IPS DF 19.7 (cell line): ENCODE measurements at regions not wholly inside any gene's neighbourhood (a gene's known extent, or its start where the extent isn't known, plus 50 kb on each side); places are given as distances from the start of the nearest gene placed in this dataset.
"Not testable (repeated sequence)": the region's sequence is repeated elsewhere in the genome, so short reads cannot be mapped to it uniquely, and the experiment has no call there.

ENCODE experiments used
- DNase-seq: peaks from one replicate; pipeline ENCODE4 v3.0.0-alpha.2; 2013; ENCODE audit warnings: low read depth, low spot score

DNA sequence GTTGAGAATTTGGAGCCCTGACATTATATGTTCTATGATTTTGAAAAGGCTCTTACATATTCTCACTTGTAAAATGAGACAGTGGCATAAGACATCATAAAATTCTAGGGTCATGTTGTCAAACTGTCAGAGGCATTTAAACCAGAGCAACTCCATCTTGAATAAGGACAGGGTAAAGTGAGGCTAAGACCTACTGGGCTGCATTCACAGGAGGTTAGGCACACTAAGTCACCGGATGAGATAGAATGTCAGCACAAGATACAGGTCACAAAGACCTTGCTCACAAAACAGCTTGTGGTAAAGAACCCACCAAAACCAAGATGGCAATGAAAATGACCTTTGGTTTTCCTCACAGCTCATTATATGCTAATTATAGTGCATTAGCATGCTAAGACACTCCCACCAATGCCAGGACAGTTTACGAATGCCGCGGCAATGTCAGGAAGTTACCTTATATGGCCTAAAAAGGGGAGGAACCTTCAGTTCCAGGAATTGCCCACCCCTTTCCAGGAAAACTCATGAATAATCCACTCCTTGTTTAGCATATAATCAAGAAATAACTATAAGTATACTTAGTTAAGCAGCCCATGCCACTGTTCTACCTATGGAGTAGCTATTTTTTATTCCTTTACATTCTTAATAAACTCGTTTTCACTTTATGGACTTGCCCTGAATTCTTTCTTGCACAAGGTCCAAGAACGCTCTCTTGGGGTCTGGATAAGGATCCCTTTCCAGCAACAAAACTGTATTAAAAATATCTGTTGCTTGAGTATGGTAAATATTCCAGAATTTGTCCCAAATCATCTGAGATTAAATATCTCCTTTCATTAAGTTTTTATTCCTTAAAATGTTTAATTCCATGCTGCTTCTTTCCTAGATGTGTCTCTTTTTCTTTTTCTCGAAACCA, 406.4 kb downstream of the METTL4 start:
- DNase-seq: no peak

DNA sequence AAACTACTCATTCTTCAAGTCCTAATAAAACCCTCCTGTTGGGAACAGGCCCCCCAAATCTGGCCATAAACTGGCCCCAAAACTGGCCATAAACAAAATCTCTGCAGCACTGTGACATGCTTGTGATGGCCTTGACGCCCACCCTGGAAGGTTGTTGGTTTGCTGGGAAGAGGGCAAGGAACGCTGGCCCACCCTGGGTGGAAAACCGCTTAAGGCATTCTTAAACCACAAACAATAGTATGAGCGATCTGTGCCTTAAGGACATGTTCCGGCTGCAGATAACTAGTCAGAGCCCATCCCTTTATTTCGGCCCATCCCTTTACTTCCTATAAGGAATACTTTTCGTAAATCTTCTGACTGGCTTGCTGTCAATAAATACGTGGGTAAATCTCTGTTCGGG, 404.4 kb downstream of the METTL4 start:
- DNase-seq: not testable (repeated sequence)

DNA sequence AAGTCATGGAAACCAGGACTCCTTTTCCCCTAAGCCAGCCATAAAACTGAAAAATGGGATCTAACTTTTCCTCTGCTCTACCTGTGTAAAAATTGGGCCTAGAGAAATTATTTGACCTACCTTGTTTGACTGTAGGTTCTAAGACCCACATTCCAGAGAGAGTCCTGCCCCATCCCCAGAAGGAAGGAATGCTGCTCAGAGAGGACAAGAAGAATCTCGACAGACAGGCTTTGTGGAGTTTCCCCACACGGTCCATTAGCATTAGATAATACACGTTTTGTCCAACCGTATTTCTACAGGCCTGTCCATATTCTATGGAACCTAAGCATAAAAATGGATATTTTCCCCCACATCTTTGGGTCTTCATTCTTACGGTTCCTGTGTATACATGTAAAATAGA, 403.3 kb downstream of the METTL4 start:
- DNase-seq: no peak

DNA sequence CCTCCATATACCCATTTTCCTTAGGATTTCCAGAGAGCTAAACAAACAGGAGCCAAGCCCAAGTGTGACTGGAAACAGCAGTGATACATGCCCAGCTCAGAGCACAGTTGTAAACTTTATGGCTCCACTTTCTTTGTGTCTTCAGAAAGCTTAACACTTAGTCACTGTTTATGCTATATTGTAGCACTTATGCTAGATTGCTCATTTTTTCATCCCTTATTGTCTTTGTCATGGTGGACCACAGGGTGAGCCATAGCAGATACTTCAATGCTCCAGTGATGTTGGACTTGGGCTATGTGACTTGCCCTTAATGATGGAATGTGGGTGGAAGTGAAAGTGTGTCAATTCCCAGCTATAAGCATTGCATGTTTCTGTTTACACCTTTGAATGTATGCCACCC, 401.6 kb downstream of the METTL4 start:
- no peak for DNase-seq

DNA sequence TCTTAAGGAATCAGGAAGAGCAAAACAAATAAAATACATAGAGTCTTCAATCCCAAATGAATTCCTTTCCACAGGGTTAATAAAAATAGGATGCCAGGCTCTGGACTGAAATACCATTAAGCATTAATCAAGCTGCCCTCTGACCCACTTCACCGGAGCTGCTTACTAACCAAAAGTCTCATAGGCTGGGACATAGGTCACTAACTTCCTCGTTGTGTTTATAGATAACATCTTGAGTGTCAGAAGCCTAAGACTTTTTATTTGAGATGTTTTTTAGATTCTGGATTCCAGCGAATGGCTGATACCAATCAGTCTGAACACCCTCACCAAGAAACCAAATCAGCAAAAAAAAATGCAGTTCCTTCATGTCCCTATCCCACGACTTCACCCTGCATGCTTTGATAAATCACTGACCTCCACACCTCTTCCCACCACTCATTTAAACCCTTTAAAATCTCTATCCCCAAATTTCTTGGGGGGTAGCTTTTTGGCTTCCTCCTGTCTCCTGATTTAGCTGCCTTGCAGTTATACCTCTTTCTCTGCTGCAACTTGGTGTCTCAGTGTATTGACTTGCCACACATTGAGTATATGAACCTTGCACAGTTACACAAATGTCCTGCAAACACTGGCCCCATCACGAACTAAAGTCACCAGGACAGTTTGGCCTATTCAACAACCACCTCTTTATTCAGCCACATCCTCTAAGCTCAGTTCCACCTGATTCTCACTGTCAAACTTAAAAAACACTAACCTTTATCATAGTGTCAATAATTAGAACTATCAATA, 399.3 kb downstream of the METTL4 start:
- DNase-seq: no peak

DNA sequence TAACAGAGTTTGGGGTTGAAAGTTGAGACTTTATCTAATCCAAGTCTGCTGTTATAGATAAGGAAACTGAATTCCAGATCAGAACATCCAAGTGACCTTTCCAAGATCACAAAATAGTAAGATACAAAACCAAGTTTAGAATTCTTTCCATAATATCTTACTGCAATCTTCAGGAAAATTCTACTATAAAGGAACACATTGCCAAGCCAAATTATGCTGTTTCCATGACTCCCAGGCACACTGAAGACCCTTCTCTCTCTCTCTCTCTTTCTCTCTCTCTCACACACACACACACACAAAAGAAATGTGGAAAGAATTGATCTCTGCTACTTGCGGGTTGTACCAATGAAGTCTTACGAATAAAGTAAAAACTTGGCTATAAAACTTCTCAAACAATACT, 398.4 kb downstream of the METTL4 start:
- no peak for DNase-seq

DNA sequence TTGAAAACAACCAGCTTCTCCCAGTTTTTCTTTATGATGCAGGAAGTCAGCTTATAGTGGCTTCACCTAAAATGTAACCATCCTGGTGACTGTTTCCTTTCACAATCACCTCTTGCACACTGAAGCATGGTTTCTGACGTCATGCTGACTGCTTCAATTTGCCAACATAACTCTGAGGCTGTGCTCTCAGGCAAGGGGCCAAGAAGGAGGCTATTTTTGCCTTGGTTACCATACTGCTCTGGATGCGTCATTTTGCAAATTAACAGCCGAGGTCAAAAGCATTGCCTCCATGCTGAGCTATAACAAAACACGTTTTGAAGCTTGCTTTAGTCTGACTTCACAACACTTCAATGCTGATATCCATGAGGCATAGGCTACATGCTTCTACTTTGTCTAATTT, 397.8 kb downstream of the METTL4 start:
- no peak for DNase-seq

DNA sequence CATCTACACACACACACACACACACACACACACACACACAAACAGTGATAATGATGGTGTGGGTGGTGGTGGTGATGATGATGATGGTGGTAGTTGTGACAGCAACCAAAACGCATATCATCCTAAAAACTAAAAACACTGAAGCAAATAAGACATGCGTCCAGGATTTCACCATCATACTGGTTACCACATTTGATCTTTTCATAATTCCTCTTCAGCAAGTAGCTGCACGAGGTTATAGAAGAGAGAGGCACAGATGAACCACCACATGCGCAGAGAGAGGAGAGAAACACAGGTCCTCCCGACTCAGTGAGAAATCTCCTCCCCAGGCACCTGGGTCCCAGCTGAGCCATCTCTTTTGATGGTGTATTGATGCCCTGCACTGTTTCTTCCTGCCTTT, 393.3 kb downstream of the METTL4 start:
- no peak for DNase-seq

DNA sequence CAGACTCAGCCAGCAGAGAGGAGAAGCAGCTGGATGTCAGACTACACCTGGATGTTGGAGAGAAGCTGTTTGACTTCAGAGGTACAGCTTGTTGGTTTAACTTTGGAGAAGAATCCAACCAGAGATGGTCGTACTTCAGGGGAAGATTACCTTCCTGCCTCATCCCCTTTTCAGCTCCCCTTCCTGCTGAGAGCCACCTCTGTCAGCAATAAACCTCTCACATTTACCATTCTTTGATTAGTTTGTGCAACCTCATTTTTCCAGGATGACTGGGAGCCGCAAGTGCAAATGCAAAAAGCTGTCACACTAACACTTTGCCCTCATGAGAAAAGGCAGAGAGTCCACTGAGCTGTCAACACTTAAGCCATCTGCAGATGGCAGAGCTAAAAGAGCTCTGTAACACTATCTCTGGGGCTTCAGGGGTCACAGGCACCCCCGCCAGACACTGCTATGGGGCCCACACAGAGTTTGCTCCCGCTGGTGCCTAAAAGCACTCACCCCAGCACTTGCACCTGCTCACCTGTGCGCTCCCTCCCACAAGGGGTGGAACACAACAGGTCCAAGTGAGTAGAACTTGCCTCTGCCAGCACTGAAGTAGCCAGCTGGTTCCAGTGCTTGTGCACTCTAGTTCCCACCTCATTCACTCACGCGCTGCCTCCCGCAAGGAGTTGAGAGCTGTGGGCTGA, 391.7 kb downstream of the METTL4 start:
- no peak for DNase-seq

DNA sequence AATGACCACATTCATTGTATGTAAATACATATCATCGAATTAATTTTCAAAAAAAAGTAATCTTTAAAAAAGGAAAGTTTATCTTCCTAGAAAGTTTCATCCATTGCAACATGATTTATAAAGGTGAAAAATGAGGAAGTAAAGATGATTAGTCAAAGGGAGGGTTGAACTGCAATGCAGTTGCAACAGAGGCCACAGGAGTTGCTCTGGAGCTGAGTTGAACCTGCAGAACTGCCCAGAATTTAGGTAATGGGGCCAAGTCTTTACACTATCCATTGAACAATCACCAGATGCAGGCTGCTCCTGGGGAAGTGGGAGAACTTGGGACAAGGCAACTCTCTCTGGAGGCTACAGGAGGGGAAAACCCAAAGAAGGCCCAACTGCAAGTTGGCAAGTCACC, 390.7 kb downstream of the METTL4 start:
- DNase-seq: no peak

DNA sequence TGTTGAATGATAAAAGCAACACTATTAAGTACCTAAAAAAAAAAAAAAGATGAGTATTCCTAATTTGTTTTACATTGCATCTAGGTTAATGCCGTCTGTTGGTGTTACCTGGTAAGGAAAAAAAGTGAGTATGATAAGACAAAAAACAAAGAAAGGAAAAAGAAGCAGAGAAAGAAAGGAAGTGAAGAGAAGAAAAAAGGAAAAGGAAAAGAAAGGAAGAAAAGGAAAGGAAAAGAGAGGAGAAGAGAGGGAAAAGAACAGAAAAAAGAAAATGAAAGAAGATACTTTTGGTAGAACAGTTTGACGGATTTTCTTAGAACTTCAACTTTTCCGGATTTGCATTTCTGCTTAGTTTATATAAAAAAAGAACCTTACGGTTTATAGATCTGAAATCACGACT, 387.9 kb downstream of the METTL4 start:
- DNase-seq: no peak

DNA sequence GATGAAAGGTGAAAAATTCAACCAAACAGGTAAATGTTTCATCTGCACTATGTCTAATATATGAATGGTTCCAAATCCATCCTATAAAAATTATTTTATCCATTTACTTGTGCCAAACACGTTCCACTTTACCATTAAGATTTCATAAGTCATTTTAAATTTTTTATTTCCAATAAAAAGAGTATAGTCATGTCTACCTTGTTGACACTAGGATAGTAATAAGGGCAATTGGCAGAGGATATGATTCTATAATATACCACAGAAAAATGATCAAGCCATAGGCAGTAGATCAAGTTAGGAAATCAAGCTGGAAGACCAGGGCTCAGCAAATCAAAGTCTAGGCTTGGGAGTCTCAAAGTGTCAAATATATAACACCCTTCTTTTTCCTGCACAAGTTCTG, 384.3 kb downstream of the METTL4 start:
- DNase-seq: no peak

DNA sequence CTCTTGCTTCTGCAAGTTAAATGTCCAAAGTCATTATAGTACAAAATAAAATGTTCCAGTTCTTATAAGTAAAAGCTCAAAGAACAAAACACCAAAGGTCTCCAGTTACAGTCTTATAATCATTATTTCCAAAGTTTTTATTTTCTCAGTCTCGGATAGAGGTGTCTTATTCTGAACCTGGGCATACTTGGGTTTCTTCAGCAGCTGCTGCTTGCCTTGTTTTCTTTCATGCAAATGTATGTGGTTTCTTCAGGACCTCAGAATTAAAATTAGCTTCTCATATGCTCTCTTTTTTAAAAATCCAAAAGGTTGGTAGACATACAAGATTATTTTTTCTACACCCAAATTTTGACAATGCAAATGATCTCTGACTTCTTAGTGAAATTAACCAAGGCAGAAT, 383.0 kb downstream of the METTL4 start:
- no peak for DNase-seq

DNA sequence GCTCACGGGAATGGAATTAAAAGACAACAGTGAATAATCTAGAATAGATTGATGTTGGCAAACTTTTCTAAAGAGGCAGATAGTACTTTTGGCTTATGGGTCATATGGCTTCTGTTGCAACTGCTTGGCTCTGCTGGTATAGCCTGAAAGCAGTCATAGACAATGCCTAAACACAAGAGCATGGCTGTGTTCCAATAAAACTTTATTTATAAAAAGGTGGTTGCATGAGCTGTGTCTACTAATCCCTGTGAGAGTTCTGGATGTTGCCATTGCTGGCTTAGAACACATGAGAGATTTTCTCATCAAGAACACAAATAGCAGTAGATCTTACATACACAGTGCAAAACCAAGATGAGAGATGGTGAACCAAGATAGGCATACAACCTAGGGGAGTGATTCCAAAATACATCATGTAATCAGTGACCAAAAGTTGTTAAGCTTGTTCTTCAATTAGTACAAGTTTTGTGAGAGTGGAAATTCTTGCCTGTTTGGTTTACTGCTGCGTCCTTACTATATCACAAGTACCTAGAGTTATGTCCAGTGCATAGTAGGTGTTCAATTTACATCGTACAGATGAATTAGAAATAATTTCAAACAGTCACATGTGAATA, 380.0 kb downstream of the METTL4 start:
- no peak for DNase-seq

DNA sequence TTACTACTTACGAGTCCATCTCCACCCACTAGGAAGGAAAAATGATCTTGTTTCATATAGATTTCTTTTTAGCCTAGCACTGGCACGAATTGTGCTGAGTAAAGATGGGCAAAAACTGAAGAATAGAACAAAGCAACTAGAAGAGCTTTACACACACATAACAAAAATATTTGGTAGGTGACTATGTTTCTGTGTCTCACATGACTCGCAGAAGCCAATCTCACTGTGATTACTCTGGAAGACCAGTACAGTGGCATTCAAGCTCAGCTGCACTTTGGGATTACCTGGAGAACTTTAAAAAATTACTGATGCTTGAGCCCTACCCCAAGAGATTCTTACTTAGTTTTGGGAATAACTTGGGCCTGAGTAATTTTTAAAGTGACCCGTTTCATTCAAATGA, 378.7 kb downstream of the METTL4 start:
- no peak for DNase-seq

DNA sequence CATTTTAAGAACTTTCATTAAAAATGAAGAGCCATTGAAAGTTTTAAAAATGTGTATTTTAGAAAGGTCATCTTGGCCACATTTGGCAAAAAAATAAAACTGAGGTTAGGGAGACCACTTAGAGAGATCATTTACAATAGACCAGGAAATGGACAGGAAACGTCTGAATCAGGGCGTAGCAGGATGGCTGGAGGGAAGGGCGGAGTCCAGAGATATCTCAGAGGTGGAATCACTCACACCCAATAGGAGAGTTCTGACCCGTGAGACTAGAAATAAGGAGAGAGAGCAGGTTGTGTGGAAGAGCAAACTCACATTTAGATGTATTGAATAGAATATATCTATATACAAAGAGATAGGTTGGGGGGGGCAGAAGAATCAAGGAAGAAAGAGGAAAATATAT, 373.4 kb downstream of the METTL4 start:
- DNase-seq: no peak

DNA sequence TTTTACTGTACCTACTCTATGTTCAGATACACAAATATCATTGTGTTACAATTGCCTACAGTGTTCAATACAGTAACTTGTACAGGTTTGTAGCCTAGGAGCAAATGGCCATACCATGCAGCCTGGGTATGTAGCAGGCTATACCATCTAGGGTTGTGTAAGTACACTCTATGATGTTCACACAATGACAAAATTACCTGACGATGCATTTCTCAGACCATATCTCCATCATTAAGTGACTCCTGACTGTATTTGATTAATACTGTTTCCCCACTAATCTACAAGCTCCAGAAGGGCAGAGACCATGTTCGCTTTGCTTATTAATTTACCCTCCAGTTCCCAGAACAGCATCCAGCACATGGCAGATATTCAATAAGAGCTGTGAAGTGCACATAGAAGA, 372.2 kb downstream of the METTL4 start:
- no peak for DNase-seq

DNA sequence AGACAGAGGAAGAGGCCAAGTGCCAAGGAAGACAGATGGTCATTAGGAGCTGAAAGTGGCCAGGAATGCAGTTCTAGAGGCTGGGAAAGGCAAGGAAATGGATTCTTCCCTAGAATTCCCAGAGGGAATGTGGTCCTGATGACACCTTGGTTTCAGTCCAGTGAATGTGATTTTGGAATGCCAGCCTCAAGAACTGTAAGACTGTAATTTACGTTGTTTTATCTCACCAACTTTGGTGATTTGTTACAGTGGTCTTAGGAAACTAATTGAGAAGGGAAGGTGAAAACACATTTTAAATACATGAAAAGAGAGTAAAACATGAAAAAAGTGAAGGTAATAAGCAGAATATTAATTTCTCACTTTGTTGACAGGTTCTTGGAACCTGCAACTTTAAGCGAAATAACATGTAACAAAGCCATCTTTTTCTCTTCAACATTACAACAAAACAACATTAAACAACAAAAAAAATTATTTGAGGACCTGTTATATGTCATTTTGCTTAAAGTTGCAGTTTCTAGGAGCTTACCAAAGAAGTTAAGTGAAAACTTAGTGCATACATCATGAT, 370.2 kb downstream of the METTL4 start:
- DNase-seq: no peak

DNA sequence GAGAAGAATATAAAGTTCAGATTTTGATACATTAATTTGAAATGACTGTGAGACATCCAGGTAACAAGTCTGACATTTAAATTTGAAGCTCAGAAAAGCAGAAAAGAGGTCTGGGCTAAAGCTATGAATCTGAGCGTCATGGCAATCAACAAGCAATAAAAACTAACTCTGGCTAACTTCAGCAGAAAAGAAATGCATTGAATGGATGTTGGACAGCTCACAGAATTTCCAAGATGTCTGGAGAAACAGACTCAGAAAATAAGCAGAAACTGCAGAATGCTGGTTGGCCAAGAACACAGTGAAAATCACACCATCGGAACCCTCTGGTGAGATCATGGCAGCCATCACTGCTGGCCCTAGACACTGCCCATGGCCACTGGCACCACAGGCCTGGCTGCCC, 366.6 kb downstream of the METTL4 start:
- no peak for DNase-seq

DNA sequence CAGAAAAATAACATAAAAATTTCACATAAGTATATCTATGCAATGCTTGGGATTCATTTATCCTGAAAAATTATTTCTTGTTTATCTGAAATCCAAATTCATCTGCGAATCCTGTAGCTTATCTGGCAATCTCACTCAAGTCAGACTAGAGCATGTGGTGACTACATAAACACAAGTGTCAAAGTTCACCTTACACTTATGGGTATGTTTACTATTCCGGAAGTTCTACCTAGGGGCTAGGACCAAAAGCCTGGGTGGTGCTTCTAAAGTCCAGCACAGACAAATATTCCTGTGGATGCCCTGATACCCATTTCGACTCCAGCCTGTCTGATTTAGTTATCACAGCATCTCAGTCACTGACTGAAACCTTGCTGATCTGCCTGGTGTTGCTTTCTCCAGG, 364.0 kb downstream of the METTL4 start:
- DNase-seq: no peak

DNA sequence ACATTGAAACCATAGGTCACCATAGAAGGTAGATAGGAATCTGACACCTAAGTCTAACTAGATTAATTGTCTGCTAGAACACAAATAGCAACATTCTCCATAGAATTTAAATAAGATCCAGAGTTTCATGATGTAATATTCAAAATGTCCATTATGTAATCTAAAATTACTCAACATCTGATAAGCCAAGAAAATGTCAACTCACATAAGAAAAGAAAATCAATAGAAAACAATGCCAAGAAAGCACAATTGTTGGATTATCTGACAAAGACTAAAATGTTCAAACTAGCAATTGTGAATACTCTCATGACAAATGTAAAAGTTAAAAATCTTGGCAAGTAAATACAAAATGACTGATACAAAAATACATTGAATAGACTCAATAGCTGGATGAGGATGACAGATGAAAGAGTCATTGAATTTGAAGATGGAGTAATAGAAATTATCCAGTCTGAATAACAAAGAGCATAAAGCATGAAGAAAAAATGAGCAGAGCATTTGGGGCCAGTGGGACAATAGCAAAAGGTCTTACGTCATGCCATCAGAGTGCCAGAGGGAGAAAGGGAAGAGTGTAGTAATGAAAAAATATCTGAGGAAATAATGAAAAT, 358.6 kb downstream of the METTL4 start:
- DNase-seq: no peak
